ENCODE measurements at regions not wholly inside any gene's neighbourhood (a gene's known extent, or its start where the extent isn't known, plus 50 kb on each side); places are given as distances from the start of the nearest gene placed in this dataset.

- TF ChIP-seq EZH2 (IDR thresholded peaks at IDR 0.05; ENCODE audit: low read depth) (no peak), CTCF (conservative IDR thresholded peaks at IDR 0.05) (no peak)
Observed at GRCh38 chr9:7287986-7288385, 511.6 kb downstream of the DMAC1 start.
